Brain pericyte (primary cell): ENCODE measurements at regions not wholly inside any gene's neighbourhood (a gene's known extent, or its start where the extent isn't known, plus 50 kb on each side); places are given as distances from the start of the nearest gene placed in this dataset.

Experiments used
- DNase-seq: peaks from one replicate; pipeline ENCODE4 v3.0.0-alpha.2; 2012; ENCODE audit warnings: low read depth, low spot score

DNA sequence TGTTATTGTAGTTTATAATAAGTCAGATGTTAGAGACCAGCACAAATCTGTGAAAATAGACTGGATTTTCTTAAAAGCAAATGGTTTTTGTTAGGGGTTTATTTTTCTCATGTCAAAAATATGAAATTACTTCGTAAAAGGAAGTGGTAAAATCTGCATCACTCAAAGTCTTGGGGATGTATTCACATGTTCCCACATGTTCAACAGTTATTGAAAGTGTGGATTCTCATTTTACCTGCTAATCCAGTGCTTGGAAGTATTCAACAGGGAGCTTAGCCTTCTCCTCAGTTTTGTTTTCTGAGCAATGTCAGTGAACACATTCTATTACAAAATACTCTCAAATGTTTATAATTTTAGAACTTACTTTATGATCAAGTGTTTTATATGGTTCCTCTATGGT lies 352.0 kb downstream of the SOX2 start:
- no peak for DNase-seq

- DNase-seq, result no peak
Observed at GRCh38 chr3:182067423-182067822, 355.7 kb downstream of the SOX2 start.

DNA sequence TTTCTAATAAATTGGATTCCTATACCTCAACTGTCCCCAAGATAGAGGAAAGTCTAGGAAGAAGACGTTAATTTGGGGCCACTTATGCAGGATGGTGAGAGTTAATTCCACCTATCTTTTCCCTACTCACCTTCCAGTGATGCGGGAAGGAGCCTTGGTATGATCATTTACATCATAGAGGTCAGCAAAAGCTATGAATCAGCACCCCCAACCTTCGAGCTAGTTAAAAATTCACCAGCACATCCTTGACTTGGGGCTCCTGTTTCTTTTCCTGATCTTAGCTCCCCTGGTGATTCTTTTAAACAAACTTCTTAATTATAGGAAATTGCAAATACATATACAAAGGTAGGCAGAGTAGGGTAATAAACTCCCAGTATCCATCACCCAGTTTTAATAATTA lies 366.6 kb downstream of the SOX2 start:
- no peak for DNase-seq

- no peak for DNase-seq
Observed at GRCh38 chr3:182078929-182079328, 367.2 kb downstream of the SOX2 start.

GRCh38 chr3:182081096-182081495 lies 369.4 kb downstream of the SOX2 start:
- DNase-seq, result no peak

DNA sequence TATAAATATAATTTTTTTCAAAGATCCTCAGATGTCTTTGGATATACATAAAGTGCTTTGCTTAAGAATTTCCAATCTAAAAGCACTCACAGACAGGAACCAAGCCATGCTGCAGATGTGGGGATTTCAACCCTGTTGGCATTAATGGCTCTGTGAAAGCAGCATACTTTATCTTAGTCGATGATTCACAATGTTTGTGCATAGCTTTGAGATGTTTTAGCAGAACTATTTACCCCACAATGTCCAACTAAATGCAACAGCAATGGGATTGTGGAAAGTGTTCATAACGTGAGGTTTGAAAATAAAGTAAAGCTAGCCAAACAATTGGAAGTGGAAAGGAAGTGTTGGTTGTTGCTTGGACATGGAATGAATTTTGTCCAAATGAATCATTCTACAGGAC lies 371.4 kb downstream of the SOX2 start:
- no peak for DNase-seq

DNA sequence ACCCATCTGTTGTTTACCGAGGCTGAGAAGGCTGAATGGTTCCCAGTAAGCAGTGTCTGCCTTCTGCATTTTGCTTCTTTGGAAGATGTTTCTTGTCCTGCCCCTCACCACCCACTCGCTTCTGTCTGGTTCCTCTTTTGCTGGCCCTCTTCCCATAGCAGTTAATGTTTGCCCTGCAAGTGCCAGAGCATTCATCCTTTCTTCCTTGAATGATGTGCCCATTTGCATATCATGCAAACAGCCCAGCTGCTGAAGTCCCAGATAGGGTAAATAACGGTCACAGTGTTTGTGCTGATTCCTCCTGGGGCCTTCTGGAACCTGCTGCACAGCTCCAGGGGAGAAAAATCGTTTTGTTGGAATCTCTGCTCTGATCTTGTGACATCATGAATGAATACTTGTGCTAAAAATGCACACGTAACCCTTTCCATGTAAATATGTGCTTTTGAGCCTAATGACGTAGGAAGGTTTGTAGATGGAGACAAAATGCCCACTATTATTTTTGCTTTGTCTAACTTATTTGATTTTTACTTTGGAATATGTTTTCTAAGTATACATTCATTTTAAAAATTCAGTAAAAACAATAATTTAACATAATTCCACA lies 381.0 kb downstream of the SOX2 start:
- DNase-seq, result no peak

GRCh38 chr3:182094321-182094720 lies 382.6 kb downstream of the SOX2 start:
- no peak for DNase-seq

DNA sequence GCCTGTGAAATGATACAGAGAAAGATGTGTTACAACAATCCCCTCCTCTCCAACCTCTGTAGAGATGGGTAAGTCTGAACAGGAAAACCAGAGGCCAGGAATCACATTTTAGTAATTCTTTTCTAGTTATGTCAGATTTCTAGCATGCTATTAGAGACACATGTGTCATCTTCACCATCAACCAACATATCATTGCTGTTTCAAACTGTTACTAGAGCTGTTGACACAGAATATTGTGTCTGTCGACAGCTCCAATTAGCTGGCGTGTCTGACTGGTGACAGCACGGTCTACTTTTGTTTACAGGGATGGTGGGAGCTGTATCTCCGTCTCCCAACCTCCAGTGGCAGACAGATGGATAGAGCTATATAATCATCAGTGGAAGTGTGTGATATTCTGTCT lies 393.2 kb downstream of the SOX2 start:
- no peak for DNase-seq

DNA sequence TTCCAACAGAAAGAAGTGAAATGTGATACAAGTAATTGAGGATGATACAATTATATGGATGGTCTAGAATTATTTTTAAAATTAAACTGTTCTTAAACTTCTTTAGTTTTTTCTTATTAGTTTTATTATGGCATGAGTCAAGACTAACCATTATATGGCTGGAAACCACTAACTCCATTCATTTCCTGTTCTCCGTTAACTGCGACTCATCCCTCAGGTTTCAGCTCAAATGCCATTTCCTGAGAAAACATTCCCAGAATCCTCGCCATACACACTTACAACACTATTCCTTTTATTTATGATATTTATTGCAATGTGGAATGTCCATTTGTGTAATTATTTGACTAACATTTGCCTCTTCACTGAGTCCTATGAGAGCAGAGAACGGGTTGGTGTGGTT lies 394.1 kb downstream of the SOX2 start:
- DNase-seq, result no peak

GRCh38 chr3:182108371-182108770 lies 396.6 kb downstream of the SOX2 start:
- DNase-seq, result no peak

GRCh38 chr3:182111967-182112366 lies 400.2 kb downstream of the SOX2 start:
- no peak for DNase-seq

DNA sequence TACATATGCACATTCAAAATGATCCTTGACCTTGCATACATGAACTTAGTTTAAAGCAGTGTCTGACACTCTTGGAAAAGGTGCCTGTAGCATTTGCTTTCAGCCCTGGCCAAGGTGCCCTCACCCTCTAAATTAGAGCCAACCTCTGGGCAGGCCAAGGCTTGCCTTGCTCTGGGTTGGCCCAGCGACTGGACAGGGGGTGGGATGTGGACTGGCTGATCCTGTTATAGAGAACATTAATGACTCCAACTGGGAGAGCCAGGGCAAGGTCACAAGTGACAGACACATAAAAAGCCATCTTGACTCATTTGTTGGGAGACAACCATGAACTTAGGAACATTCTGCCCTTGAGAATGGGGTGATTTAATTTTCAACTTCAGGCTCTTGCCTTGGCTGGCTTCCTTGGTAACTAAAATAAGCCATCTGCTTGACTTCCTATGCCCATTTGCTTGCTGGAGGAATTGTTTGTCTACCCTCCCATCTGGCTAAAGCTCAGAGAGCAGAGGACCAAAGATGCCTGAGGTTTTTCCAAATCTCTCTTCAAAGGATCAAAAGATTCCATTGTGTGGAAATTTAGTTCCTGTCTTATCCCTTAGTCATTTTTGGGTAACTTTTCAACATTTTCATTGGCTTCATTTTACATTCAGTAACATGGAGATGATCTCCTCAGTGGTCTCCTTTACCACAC lies 403.7 kb downstream of the SOX2 start:
- no peak for DNase-seq

- no peak for DNase-seq
Observed at GRCh38 chr3:182116386-182116785, 404.7 kb downstream of the SOX2 start.

DNA sequence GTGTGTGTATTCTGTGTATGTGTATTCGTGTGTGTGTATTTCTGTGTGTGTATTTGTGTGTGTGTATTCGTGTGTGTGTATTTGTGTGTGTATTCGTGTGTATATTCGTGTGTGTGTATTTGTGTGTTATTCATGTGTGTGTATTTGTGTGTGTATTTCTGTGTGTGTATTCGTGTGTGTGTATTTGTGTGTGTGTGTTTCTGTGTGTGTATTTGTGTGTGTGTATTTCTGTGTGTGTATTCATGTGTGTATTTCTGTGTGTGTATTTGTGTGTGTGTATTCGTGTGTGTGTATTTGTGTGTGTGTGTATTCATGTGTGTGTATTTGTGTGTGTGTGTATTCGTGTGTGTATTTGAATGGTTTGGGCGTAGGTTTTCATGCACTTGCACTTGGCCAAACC lies 405.4 kb downstream of the SOX2 start:
- no peak for DNase-seq

GRCh38 chr3:182117583-182117982 lies 405.9 kb downstream of the SOX2 start:
- no peak for DNase-seq

DNA sequence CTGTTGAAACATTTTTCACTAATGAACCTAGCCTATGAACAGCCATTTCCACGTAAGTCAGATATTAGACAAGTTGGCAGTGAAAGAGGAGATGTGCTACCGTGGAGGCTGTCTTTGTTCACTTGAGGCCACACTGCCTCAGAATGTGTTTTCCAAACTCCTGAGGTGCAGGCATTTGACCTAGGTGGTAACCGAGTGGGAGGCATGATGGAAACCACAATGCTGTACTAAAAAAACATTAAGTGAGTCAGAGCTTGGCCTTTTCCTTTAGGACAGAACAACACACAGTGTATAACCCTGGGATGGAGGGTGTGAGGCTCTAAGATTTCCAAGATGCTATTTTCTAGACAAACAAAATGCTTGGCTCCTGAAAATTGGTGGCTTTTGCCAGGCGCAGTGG lies 406.3 kb downstream of the SOX2 start:
- DNase-seq, result no peak

- DNase-seq, result no peak
Observed at GRCh38 chr3:182121401-182121800, 409.7 kb downstream of the SOX2 start.

- no peak for DNase-seq
Observed at GRCh38 chr3:182122779-182123178, 411.1 kb downstream of the SOX2 start.

- DNase-seq, result no peak
Observed at GRCh38 chr3:182124187-182124586, 412.5 kb downstream of the SOX2 start.

DNA sequence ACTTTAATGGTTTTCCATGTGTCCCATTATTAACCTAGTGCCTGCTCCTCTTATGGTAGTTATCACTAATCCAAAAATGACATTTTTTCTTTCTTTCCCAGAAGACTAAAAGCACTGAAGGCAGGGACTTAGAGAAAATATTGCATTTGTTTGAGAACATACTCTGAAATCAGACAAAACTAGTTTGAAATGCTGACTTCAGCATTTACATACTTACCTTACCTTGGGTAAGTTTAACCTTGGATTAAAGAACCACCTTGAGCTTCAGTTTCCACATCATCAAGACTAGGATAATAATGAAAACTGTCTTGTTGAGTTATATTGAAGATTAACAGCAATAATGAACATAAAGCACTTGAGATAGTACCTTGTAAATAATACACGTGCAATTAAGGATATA lies 413.0 kb downstream of the SOX2 start:
- no peak for DNase-seq

DNA sequence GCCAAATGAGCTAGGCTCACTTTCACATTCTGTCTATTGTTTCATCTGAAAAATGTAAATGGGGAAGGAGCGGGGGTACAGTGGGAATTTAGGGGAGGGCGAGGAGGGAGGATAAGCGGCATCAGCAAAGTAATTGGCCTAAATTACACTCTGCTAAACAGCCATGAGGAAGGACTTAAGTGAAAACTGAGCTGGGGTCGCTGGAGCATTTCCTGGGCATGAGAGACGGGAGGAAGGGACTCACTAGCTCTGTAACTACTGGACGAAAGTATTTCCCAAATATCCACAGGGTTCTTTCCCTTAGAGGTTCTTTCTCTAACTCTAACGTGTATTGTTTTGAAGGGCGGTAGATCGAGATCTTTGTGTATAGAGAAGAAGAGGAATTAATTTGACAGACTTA lies 418.0 kb downstream of the SOX2 start:
- DNase-seq, result no peak

DNA sequence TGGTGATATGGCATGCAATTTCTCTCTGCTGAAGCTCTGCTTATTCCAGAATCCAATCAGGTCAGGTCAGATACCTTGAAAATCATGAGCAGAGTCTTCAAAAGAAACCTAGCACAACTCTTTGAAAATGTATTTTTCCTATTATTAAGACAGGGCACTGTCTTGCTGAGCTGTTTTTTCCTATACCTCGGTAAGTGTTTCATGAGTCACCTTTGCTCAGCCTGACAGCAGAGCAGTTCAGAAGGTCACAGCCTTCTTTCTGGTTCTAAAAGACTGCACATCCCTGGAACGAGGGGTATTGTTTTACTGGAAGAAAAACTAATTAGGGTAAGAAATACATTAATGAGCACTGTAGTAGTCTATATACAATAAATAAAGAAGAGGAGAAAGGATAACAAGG lies 422.0 kb downstream of the SOX2 start:
- DNase-seq, result no peak

- no peak for DNase-seq
Observed at GRCh38 chr3:182135056-182135455, 423.3 kb downstream of the SOX2 start.
